Right lobe of liver (tissue), 6 donors: ENCODE measurements at regions not wholly inside any gene's neighbourhood (a gene's known extent, or its start where the extent isn't known, plus 50 kb on each side); places are given as distances from the start of the nearest gene placed in this dataset.

Experiments used
- ATAC-seq, 4 donors: fragments of 200-7000 bp; cut with Tn5 transposase; one replicate each; pipeline ENCODE4 v1.9.1; 2020; ENCODE audit warnings: mild to moderate bottlenecking in 4 of 4, moderate library complexity in 4 of 4
- DNase-seq, 3 donors: peaks; one replicate each; pipeline ENCODE4 v3.0.0-alpha.2; 2020
- H3K27ac ChIP-seq, 3 donors: fragments of 200-600 bp; one replicate each; pipeline ENCODE4 v1.8.0; 2022
- H3K27me3 ChIP-seq, 2 donors: fragments of 200-600 bp; one replicate each; pipeline ENCODE4 v1.8.0; 2022
- H3K36me3 ChIP-seq, 4 donors: fragments of 200-600 bp; sonication (generic) in 1 of 4; one replicate each; pipeline versions ENCODE4 v1.5.1 to v1.8.0; 2017 to 2022; ENCODE audit warnings: control low read depth in 1 of 4
- H3K4me1 ChIP-seq, 4 donors: fragments of 200-600 bp; sonication (generic) in 1 of 4; one replicate each; pipeline versions ENCODE4 v1.5.1 to v1.8.0; 2017 to 2022; ENCODE audit warnings: control low read depth in 1 of 4
- H3K4me3 ChIP-seq, 3 donors: fragments of 200-600 bp; one replicate each; pipeline ENCODE4 v1.8.0; 2022
- H3K9me3 ChIP-seq, 4 donors: fragments of 200-600 bp; sonication (generic) in 1 of 4; one replicate each; pipeline versions ENCODE4 v1.5.1 to v1.8.0; 2017 to 2022; ENCODE audit warnings: control low read depth in 1 of 4
- POLR2A ChIP-seq: fragments of 450-650 bp; IDR thresholded peaks from one replicate; pipeline ENCODE4 v1.6.1; 2017; ENCODE audit warnings: antibody characterized with exemption, mild to moderate bottlenecking
- WGBS: methylation state at CpG from one replicate; pipeline ENCODE4 v1.1.6; 2018; ENCODE audit warnings: low coverage, low lambda C conversion rate; ENCODE audit not compliant: insufficient coverage; ENCODE audit errors: missing lambda C conversion rate; 5-methylcytosine and 5-hydroxymethylcytosine counted together
- intact Hi-C, 2 donors: fragments of 100-400 bp; cut with DNase I; formaldehyde crosslinking; loops; one replicate each; pipeline versions ENCODE4 v1.11.2 to v1.14.1; 2022
- TF ChIP-seq, protein P1 (sequence below), 4 donors: fragments of 200-600 bp in 3 of 4; fragments of 450-650 bp in 1 of 4; IDR thresholded peaks; one replicate each; pipeline versions ENCODE4 v1.5.1 to v1.8.0; 2016 to 2022; ENCODE audit warnings: antibody characterized with exemption in 4 of 4, mild to moderate bottlenecking in 2 of 4
- donor health status: DM: no; HTN: yes; CAD: no.
- donor health status: DM: no; HTN: no; CAD: no.
- donor health status: DM: no; HTN: no; CAD: no.
- donor health status: DM: no; HTN: yes; CAD: no.
- donor health status: DM: no; HTN: yes; CAD: no.

- ATAC-seq (no peak), DNase-seq (no peak)
- H3K36me3 ChIP-seq = no peaks in the 10 kb centered on the region
- H3K4me3 ChIP-seq = no peak overlapping the region
- H3K9me3 ChIP-seq = no peaks in the 10 kb centered on the region
- no peak overlapping the region for H3K27ac ChIP-seq
- intact Hi-C loops = no loop called here
- TF ChIP-seq, protein P1, sequence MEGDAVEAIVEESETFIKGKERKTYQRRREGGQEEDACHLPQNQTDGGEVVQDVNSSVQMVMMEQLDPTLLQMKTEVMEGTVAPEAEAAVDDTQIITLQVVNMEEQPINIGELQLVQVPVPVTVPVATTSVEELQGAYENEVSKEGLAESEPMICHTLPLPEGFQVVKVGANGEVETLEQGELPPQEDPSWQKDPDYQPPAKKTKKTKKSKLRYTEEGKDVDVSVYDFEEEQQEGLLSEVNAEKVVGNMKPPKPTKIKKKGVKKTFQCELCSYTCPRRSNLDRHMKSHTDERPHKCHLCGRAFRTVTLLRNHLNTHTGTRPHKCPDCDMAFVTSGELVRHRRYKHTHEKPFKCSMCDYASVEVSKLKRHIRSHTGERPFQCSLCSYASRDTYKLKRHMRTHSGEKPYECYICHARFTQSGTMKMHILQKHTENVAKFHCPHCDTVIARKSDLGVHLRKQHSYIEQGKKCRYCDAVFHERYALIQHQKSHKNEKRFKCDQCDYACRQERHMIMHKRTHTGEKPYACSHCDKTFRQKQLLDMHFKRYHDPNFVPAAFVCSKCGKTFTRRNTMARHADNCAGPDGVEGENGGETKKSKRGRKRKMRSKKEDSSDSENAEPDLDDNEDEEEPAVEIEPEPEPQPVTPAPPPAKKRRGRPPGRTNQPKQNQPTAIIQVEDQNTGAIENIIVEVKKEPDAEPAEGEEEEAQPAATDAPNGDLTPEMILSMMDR (IDR thresholded peaks at IDR 0.05) = no peak
- no peak for TF ChIP-seq POLR2A
- H3K27me3 ChIP-seq = no peaks in the 10 kb centered on the region
- peaks cover 0 to 14% (median 2%) of the 10 kb centered on the region in 4 donors for H3K4me1 ChIP-seq
- WGBS = 22% methylated on average over 3 of the region's 3 CpGs
These were observed 545.3 kb upstream of the SALL1 start for GRCh38 chr16:51696376-51696775.

DNA sequence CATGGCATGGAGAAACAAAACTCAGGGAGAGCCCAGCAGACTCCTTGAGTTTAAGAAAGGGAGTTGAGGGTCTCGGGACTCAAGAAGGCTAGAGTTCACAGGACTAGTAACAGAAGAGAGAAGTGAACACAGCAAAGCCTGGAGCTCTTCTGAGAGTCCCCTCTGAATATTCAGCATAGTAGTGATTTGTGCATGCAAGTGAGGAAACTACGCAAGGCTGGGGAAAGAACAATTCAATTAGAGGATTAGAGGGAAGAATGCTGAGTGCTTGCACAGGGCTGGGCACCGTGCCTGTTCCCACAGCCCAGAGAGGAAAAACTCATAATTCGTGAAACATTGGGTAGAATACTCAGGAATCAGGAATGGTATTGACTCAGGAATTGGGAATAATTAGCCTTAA is 540.0 kb upstream of the SALL1 start:
- TF ChIP-seq POLR2A = no peak
- TF ChIP-seq, protein P1 (IDR thresholded peaks at IDR 0.05) = no peak
- Histone ChIP-seq H3K4me3 (no peak overlapping the region), H3K9me3 (no peaks in the 10 kb centered on the region), H3K27ac (no peak overlapping the region), H3K36me3 (no peaks in the 10 kb centered on the region), H3K4me1 (no peaks in the 10 kb centered on the region), H3K27me3 (no peaks in the 10 kb centered on the region)
- ATAC-seq (no peak), DNase-seq (no peak)
- intact Hi-C loops = no loop called here
- WGBS = 76% methylated on average over 4 of the region's 4 CpGs

GRCh38 chr16:51685498-51685897 is 534.4 kb upstream of the SALL1 start:
- Histone ChIP-seq H3K4me1 (no peaks in the 10 kb centered on the region), H3K27me3 (no peaks in the 10 kb centered on the region), H3K4me3 (no peak overlapping the region), H3K36me3 (no peaks in the 10 kb centered on the region), H3K9me3 (no peaks in the 10 kb centered on the region), H3K27ac (no peak overlapping the region)
- DNase-seq (no peak), ATAC-seq (no peak)
- 72% methylated on average over 2 of the region's 2 CpGs for WGBS
- intact Hi-C loops = no loop called here
- TF ChIP-seq, protein P1 (IDR thresholded peaks at IDR 0.05) = no peak
- TF ChIP-seq POLR2A = no peak

- Histone ChIP-seq H3K36me3 (no peaks in the 10 kb centered on the region), H3K27ac (no peak overlapping the region), H3K9me3 (no peaks in the 10 kb centered on the region), H3K27me3 (no peaks in the 10 kb centered on the region), H3K4me3 (no peak overlapping the region), H3K4me1 (no peaks in the 10 kb centered on the region)
- DNase-seq (no peak), ATAC-seq (no peak)
- intact Hi-C loops = no loop called here
- TF ChIP-seq, protein P1 (IDR thresholded peaks at IDR 0.05) = no peak
- no peak for TF ChIP-seq POLR2A
- WGBS = 0% methylated on average over 1 of the region's 1 CpG
These were observed 532.8 kb upstream of the SALL1 start for GRCh38 chr16:51683882-51684281.

GRCh38 chr16:51682905-51683304 is 531.8 kb upstream of the SALL1 start:
- Histone ChIP-seq H3K36me3 (no peaks in the 10 kb centered on the region), H3K9me3 (no peaks in the 10 kb centered on the region), H3K4me3 (no peak overlapping the region), H3K27ac (no peak overlapping the region), H3K4me1 (no peaks in the 10 kb centered on the region), H3K27me3 (no peaks in the 10 kb centered on the region)
- intact Hi-C loops = no loop called here
- no peak for ATAC-seq
- TF ChIP-seq, protein P1 (IDR thresholded peaks at IDR 0.05) = no peak
- no peak for TF ChIP-seq POLR2A
- WGBS = 49% methylated on average over 3 of the region's 3 CpGs
- DNase-seq = no peak
